NCI-H345 treated with DMSO at 0.1 percent for 48 hours (cell line): ENCODE measurements at regions not wholly inside any gene's neighbourhood (a gene's known extent, or its start where the extent isn't known, plus 50 kb on each side); places are given as distances from the start of the nearest gene placed in this dataset.
"Not testable (repeated sequence)": the region's sequence is repeated elsewhere in the genome, so short reads cannot be mapped to it uniquely, and the experiment has no call there.

Experiments
- DNase-seq: peaks from one replicate; lab custom pipeline; 2025; ENCODE audit not compliant: unreplicated experiment; lab: John Stamatoyannopoulos, UW

DNA sequence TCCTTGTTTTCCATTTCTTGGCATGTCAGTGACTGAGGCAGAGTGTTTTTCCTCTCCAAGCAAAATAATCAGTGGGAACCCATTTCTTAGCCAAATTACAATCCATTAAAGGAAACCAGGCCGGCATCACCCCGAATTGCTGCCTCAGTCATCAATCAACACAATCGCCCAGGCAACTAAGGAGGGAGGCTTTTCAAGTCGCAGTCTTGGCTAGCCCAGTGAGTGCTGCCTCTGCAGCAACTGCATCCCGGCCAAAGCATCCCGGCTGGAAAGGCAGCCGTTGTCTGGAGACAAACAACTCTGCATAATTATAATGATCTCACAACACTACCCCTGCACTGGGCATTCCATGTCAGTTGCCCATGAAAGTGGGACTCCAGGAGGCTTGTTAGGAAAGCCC lies 213.5 kb upstream of the PRICKLE2 start:
- DNase-seq, result no peak

DNA sequence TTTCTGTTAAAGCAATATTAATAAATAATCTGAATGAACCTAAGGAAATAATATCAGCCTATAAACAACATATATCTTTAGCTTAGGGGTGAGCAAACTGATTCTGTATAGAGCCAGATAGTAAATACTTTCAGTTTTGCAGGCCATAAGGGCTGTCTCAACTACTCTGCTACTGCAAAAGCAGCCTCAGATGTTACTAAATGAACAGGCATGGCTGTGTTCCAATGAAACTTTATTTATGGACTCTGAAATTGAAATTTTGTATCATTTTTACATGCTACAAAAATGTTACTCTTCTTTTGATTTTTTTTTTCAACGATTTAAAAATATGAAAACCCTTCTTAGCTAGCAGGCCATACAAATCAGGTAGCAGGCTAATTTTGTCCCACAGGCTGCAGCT lies 212.8 kb upstream of the PRICKLE2 start:
- no peak for DNase-seq

DNA sequence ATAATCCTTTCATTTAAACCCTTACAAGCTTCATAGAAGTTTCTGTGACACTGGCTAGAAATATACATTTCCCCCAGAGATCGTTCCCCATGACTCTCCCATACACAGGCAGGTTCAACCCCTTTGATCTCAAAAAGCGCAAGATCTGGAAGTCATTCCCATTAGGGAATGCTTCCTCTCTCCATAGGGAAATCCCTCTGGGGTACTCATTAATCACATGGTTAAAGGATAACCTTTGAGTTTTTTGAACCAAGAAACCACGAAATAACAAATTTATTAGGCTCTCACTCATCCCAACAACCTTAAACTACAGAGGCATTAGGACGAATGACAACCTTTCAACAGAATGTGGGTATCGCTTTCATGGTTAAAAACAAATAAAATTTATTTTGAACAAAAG lies 211.9 kb upstream of the PRICKLE2 start:
- no peak for DNase-seq

DNA sequence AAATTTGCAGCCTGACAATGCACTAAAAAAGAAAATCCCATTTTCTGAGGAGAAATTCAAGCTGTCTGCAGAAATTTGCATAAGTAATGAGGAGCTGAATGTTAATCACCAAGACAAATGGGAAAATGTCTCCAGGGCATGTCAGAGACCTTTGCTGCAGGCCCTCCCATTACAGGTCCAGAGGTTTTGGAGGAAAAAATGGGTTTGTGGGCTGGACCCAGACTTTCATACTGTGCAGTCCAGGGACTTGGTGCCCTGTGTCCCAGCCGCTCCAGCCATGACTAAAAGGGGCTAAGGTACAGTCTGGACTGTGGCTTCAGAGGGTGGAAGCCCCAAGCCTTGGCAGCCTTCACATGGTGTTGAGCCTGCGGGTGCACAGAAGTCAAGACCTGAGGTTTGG lies 209.8 kb upstream of the PRICKLE2 start:
- DNase-seq, result not testable (repeated sequence)

DNA sequence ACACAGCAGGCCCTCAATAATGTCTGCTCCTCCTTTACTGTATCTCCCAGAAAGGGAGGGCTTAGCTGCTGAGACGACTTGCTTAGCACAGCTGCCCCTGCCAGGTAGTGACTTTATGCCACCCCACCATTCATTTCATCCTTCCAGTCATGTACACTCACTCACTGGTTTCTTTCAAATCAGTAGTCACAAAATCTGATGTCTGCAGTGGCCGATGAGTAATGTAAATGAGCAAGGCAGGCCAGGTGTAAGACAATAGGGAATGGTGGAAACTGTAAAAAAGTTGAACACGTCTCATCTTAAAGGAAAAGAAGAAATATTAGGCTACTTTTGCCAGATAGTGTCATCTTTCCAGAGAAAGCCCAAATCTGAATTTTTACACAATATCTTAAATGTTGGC lies 207.6 kb upstream of the PRICKLE2 start:
- DNase-seq, result no peak

DNA sequence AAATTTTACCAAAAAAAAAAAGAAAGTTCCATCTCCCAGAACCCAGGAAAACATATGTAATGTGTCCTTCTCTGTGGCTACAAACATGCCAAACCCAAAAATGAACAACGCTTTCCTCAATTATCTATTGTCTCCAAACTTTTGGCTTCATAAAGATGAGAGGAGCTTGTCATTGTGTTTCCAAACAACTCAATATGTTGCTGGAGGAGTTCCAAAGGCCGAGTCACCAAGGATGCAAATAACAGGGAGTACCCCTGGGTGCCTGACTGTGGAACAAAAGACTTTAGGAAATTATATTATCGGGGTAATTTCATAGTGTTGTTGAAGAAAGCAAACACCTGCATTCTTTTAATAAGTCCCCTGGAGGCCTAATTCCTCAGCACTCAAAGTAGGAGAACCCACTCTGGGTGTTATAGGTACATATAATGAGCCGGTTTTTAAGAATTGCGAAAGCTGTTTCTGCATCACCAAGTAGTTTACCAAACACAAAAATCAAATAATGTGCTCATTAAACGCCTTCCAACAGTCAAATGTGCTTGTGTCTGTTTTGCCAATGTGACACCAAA lies 206.3 kb upstream of the PRICKLE2 start:
- DNase-seq, result no peak

DNA sequence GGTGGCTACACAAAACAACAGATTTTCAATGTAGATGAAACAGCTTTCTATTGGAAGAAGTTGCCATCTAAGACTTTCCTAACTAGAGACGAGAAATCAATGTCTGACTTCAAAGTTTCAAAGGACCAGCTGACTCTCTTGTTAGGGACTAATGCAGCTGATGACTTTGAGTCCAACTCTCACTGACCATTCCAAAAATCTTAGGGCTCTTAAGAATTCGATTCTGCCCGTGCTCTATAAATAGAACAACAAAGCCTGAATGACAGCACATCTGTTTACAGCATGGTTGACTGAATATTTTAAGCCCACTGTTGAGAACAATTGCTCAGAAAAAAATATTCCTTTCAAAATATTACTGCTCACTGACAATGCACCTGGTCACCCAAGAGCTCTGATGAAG lies 202.4 kb upstream of the PRICKLE2 start:
- no peak for DNase-seq

DNA sequence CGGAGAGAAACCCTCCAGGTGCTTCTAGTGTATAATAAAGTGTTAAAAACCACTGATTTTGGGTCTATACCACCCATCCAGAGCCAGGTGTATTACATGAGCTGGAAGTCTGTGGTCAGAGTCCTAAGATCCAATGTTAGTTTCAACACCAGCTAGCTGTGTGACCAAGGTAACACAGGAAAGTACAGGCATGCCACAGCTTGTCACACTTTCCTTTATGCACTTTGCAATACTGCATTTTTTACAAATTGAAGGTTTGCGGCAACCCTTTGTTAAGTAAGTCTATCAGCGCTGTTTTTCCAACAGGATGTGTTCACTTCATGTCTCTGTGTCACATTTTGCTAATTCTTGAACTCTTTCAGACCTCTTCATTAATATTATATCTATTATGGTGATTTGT lies 201.3 kb upstream of the PRICKLE2 start:
- DNase-seq, result no peak

DNA sequence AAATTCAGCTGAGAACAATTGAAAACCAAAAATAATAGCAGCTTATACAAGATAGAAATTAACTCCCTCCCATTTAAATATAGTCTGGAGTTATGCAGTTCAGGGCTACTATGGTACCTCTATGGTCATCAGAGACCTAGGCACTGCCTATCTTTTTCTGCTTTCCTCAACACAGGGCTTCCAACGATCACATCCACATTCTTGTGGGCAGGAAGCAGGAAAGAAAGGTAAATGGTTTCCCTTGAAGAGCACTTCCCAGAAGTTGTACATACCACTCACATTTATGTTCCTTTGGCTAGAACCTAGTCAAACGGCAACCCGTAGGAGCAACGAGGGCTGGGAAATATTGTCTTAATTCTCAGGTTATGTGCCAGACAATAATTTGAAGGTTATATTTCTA lies 197.7 kb upstream of the PRICKLE2 start:
- no peak for DNase-seq

DNA sequence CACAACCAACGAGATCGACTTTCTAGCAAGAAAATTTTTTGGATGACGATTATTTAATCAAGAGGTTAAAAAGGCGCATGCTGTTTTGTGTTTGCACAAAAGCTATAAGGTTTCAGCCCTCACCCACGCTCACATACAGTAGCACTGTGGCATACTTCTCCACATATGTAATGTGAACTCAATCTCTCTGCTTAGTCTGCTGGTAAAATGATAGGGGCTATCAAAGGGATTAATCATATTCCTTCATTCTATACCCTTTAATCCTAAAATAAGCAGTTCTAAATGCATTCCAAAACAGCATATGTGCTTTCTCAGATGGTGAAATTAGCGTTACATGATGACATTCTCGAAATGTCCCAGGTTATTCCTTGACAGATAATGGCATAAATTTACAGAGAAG lies 196.9 kb upstream of the PRICKLE2 start:
- no peak for DNase-seq

DNA sequence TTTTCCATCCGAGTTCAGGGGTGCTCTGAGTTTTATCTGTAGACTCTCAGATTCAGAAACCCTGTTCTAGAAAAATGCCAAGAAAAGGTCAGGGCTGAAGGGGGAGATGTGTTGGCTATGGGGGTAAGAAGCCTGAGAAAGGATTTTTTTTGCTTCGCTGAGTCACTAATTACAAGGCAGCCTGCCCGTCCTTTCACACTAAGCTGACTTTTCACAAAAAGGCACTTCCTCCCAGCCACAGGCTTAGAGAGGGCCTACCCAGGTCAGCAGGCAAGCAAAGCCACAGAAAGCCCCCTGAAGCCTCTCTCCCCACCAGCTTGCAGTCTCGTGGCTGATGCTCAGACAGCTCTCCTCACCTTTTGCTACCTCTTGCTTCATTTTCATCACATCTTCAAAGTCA lies 192.6 kb upstream of the PRICKLE2 start:
- DNase-seq, result no peak

DNA sequence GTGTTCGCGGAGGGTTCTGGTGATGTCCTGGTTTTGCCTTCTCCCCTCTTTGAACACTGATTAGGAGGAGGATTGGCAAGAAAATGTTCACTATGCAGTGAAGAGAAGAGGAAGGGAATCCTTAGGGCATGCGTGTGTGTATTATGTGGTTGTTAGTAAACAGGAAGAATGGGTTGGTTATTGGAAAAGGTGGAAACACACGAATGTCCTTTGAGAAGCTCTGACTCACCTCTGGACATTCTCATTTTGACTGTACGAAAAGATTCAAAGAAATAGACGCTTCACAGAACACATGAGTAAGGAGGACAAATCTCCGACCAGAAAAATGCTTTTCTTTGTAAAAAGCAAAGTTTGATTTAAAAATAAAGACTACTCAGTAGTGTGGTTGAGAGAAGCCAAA lies 188.8 kb upstream of the PRICKLE2 start:
- DNase-seq, result no peak

DNA sequence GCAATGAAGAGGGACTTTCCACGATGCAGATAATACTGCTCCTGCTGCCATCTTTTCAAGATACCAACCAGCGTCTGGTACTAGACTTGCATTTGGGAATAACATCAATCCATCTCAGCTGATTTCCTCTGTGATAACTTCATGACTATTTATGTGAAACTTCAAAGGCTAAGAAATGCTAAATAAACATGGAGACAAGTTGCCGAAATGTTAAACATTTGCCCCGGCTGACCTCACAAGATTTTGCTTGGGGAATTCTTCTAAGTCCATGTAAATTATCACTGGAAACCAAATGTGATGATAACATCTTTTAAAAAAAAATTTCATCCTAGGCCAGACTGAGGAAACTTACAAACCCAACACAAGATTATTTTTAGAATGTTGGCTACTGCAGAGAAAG lies 185.8 kb upstream of the PRICKLE2 start:
- DNase-seq, result no peak

DNA sequence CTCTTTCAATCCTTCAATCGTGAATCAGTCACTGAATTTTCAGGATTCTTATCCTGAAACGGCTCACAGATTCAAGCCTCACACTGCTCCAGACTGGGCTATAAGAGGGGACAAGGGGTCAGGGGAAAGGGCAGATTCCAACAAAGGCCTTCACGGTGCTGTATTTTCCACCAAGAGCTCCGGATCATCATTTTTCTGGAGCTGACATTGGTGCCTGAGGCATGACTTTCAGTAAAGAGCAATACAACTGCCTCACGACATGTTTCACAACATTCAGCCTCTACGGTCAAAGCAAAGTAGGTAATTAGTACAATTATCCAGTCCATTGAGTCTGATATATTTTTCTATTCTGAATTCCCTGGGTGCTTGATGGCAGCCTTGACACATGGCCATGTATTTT lies 185.0 kb upstream of the PRICKLE2 start:
- DNase-seq, result no peak

DNA sequence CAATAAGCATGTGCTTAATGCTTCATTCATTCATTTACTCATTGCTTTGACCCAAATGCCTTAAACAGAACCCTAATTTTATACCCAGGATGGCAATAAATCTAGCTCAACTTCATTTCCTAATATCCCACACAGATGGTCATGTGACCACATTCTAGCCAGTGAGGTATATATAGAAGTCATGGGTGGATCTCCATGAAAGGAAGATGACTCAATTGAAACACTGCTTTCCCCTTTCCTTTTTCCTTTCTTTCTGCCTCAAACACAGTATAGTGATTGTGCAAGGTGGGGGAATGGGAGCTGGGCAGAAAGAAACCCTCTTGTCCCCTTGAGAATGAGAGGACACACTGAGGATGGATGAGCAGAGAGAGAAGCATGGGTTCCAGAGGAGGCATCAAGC lies 183.5 kb upstream of the PRICKLE2 start:
- no peak for DNase-seq

DNA sequence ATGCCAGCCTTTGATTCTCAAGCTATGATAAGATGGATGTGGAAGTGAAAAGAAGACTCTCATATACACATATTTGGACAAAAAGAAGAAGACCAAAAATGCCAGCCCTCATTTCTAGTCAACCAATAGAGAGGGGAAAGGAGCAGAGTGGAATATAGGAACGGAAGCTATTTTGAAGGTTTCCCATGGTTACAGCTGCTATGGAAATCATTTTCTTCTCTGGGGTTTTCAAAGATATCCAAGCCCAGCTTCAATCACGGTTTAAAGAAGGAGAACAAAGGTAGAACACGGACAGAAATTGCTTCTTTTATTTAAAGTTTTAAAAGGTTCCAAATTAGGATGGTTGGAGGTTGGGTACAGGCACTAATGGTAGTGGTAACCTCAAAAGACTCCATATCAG lies 181.0 kb upstream of the PRICKLE2 start:
- DNase-seq, result no peak

DNA sequence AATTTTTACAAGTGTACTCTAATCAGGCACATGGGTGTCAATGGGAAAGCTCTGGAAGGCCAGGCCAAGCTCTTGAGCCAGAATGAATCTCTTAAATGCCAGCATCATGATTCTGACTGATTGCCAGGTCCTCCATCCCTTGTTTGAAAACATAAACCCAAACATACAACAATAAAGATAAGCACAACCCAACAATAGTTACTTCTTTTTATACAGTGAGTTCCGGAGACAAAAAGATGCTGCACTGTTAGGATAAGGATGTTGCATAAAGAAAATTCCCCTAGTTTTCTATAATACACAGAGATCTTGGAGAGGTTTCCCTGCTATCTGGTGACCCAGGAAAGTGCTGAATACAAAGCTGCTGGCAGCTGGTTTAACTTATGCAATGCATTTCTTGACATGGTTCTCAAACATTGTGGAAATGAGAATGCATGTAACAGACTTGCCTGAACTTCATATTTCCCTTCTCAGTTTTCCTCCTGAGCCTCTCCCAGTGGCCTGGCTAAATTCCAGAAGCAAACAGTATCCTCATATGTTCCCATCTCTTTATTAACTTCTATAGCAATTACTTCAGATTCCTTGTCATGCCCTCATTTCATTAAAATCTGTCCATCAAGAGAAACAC lies 180.1 kb upstream of the PRICKLE2 start:
- no peak for DNase-seq

DNA sequence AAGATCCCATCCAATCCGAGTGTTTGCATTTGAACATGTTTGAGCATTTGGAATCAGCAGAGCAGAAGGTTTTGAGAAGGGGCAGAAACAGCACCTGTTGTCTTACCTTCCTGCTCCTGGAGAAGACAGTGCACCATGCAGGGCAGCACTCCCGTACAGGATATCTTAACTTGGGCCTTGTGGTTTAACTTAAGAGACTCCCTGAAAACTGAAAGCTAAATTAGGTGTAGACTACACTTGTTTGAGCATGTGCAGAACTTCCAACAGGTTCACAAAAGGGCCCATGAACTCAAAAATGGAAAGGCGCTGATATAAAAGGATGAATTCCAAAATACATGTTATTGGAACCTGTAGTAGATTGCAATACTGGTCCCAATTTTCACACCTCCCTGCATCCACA lies 175.4 kb upstream of the PRICKLE2 start:
- DNase-seq, result no peak

DNA sequence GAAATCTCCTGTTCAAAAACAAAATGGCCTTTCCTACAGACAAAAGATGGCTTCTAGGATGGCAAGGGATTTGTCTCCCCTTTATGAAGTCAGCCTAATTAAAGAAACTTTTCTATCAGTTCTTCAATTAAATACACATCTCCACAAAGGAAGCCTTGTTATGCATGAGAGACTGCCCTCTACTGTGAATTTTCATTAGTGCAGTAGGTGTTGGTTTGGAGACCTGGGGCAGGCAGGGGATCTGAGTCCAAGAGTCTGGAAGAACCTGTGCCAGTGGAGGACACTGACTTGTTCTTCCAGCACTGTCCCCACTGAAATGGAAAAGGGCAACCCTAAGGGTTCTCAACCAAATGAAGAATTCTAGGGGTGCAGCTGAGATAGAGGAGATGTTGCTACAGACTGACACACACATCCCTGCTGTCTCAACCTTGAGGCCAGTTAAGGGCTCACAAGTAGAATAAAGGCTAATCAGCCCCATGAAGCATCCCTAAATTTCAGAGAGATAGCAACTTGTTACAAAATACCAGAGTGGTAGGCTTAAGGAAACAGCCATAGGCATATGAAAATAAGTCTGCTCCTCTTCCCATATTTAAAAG lies 174.0 kb upstream of the PRICKLE2 start:
- no peak for DNase-seq

DNA sequence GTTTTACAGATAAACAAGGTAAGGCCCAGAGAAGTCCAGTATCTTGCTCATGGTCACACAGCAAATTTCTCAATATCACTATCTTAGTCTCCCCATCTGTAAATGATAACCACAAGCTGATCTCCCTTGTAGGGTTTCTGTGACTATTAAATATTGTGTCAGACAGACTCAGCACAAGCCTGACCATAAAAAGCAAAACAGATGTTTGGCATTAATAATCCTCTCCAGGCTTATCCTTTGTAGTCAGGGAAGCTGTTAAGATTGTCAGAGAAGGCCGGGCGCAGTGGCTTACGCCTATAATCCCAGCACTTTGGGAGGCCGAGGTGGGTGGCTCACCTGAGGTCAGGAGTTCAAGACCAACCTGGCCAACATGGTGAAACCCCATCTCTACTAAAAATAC lies 173.2 kb upstream of the PRICKLE2 start:
- no peak for DNase-seq

DNA sequence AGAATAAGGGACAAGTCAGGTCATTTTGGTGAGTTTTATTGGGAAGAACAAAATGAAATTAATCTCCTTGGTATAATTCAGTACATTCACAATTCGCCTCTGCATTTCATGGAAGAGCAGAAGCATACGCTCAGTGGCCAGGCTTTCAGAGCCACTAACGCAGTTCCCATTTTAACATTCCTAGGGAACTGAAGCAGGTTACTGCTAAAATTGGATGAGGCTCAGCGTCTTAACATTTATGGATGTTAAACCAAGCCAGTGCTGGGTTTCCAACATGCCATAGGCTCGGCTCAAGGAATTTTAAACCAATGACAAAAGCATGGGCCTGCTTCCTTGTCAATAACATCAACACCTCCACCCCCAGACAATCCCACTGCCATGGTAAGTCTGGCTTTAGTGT lies 172.7 kb upstream of the PRICKLE2 start:
- no peak for DNase-seq

DNA sequence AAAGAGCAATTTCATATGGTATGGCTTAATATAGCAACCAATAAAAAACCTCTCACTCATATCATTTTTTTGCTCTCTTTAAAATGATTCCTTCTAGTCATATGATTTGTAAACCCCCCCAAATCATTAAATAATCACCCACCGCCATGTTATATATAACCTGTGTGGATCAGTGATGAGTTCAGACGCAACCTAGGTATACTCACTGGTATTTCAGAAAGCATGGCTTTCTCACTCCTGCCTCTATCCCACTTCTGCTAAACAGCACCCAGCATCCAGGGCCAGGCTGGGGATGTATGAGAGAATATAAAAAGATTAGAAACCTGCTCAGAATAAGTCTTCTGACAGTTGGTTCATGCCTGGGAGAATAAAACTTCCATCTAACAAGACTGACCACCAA lies 172.3 kb upstream of the PRICKLE2 start:
- DNase-seq, result no peak

DNA sequence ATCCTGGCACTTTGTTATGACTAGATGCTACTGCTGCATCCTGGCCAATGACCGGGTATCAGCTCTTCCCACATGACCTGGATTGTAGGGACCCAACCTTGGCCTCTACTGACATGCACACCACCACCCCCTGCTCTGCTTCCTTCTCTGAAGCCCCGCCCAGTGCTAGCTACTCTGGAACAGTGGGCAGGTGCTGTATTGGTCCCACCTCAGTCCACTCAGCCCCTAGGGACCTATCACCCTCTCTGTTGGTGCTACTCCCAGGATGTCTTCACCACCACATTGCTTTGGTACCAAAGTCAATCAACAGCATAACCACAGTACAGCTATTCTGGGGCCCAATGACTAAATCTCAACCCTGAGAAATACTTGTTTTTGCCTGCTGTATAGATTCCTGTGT lies 170.2 kb upstream of the PRICKLE2 start:
- DNase-seq, result no peak
